SU-DHL-6 (cell line): ENCODE measurements at regions not wholly inside any gene's neighbourhood (a gene's known extent, or its start where the extent isn't known, plus 50 kb on each side); places are given as distances from the start of the nearest gene placed in this dataset.

Source experiments
- H2AFZ ChIP-seq: fragments of 200-600 bp; sonication (generic); 2 replicates; pipeline ENCODE4 v1.6.1; 2014; ENCODE audit warnings: low read depth, mild to moderate bottlenecking, moderate library complexity, mixed read lengths, antibody characterized with exemption, low read length; ENCODE audit not compliant: severe bottlenecking
- H3F3A ChIP-seq: fragments of 200-600 bp; shearing (Covaris generic); 2 replicates; pipeline ENCODE4 v1.6.0; 2016; ENCODE audit warnings: antibody characterized with exemption, mild to moderate bottlenecking; ENCODE audit not compliant: insufficient read depth
- H3K27ac ChIP-seq: fragments of 200-600 bp; sonication (generic); 2 replicates; pipeline ENCODE4 v1.5.1; 2016; ENCODE audit warnings: low read depth, mild to moderate bottlenecking, low read length, moderate library complexity, mixed read lengths
- H3K27me3 ChIP-seq: fragments of 200-600 bp; sonication (generic), shearing (Covaris generic); 2 replicates; pipeline ENCODE4 v1.6.0; 2014; ENCODE audit warnings: mild to moderate bottlenecking, low read length
- H3K36me3 ChIP-seq: fragments of 200-600 bp; sonication (generic); 2 replicates; pipeline ENCODE4 v1.6.1; 2014; ENCODE audit warnings: mild to moderate bottlenecking, low read length, mixed read lengths
- H3K4me2 ChIP-seq: fragments of 300-600, 200-600 bp; shearing (Covaris generic), sonication (generic); 2 replicates; pipeline ENCODE4 v1.6.0; 2014; ENCODE audit warnings: low read length, low read depth, mild to moderate bottlenecking; ENCODE audit not compliant: poor library complexity, severe bottlenecking
- H3K4me3 ChIP-seq: fragments of 200-600 bp; sonication (generic); 2 replicates; pipeline ENCODE4 v1.5.1; 2014; ENCODE audit warnings: antibody characterized with exemption, low read length, mild to moderate bottlenecking, mixed read lengths; ENCODE audit not compliant: insufficient read depth, poor library complexity, severe bottlenecking
- H3K79me2 ChIP-seq: fragments of 200-600 bp; sonication (generic); 2 replicates; pipeline ENCODE4 v1.6.1; 2014; ENCODE audit warnings: mild to moderate bottlenecking, low read length, moderate library complexity; ENCODE audit not compliant: insufficient read depth
- H3K9ac ChIP-seq: fragments of 200-600 bp; sonication (generic); 2 replicates; pipeline ENCODE4 v1.7.0; 2014; ENCODE audit warnings: mild to moderate bottlenecking, low read length
- H3K9me2 ChIP-seq: fragments of 200-600 bp; sonication (generic); replicated peaks from 2 replicates; pipeline ENCODE4 v1.6.1; 2014; ENCODE audit warnings: low read length; ENCODE audit not compliant: insufficient read depth
- H3K9me3 ChIP-seq: fragments of 200-600 bp; sonication (generic); 2 replicates; pipeline ENCODE4 v1.6.1; 2014; ENCODE audit warnings: low read length, mixed read lengths; ENCODE audit not compliant: insufficient read depth
- H4K20me1 ChIP-seq: fragments of 200-600 bp; sonication (generic); 2 replicates; pipeline ENCODE4 v1.6.1; 2014; ENCODE audit warnings: low read depth, mild to moderate bottlenecking, antibody characterized with exemption, low read length, moderate library complexity, mixed read lengths
- EZH2phosphoT487 ChIP-seq: fragments of 200-600 bp; sonication (generic), shearing (Covaris generic); conservative IDR thresholded peaks from 2 replicates; pipeline ENCODE4 v1.6.1; 2018; ENCODE audit warnings: mild to moderate bottlenecking, antibody characterized with exemption, low read length, moderate library complexity, mixed read lengths
- TF ChIP-seq, protein P1 (sequence below): fragments of 200-600 bp; sonication (generic); IDR thresholded peaks from one replicate; pipeline ENCODE4 v1.5.1; 2017; ENCODE audit warnings: antibody characterized with exemption, mild to moderate bottlenecking, low read length, moderate library complexity; ENCODE audit not compliant: insufficient read depth, poor library complexity, severe bottlenecking

DNA sequence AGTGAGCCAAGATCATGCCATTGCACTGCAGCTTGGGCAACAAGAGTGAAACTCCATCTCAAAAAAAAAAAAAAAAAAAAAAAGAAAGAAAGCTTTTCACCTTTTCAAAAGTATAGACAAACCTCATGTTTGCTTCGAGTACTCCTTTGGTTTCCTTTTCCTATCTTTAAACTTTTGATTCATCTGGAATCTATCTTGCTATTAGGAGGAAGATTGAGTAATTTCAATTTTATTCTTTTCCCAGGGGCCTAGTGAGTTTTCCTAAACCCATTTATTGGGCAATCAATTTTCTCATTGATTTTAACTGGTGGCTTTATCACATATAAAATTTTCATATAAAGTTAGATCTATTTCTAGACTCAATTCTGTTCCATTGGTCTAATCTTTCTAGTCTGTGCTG, 190.5 kb upstream of the VEPH1 start:
- H3K27ac ChIP-seq, result no peak overlapping the region
- H4K20me1 ChIP-seq, result no peaks in the 10 kb centered on the region
- no peaks in the 10 kb centered on the region for H3K79me2 ChIP-seq
- no peak overlapping the region for H3K4me2 ChIP-seq
- H3K4me3 ChIP-seq, result no peak overlapping the region
- no peak overlapping the region for H2AFZ ChIP-seq
- H3K27me3 ChIP-seq, result no peaks in the 10 kb centered on the region
- no peaks in the 10 kb centered on the region for H3F3A ChIP-seq
- TF ChIP-seq, protein P1, sequence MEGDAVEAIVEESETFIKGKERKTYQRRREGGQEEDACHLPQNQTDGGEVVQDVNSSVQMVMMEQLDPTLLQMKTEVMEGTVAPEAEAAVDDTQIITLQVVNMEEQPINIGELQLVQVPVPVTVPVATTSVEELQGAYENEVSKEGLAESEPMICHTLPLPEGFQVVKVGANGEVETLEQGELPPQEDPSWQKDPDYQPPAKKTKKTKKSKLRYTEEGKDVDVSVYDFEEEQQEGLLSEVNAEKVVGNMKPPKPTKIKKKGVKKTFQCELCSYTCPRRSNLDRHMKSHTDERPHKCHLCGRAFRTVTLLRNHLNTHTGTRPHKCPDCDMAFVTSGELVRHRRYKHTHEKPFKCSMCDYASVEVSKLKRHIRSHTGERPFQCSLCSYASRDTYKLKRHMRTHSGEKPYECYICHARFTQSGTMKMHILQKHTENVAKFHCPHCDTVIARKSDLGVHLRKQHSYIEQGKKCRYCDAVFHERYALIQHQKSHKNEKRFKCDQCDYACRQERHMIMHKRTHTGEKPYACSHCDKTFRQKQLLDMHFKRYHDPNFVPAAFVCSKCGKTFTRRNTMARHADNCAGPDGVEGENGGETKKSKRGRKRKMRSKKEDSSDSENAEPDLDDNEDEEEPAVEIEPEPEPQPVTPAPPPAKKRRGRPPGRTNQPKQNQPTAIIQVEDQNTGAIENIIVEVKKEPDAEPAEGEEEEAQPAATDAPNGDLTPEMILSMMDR, result no peak
- no peak for TF ChIP-seq EZH2phosphoT487
- H3K9me2 ChIP-seq, result no peaks in the 10 kb centered on the region
- H3K9ac ChIP-seq, result no peak overlapping the region
- H3K36me3 ChIP-seq, result no peaks in the 10 kb centered on the region
- H3K9me3 ChIP-seq, result no peaks in the 10 kb centered on the region

GRCh38 chr3:157692468-157692867, 189.3 kb upstream of the VEPH1 start:
- no peaks in the 10 kb centered on the region for H3K9me2 ChIP-seq
- no peak overlapping the region for H3K27ac ChIP-seq
- H2AFZ ChIP-seq, result no peak overlapping the region
- no peaks in the 10 kb centered on the region for H3K9me3 ChIP-seq
- no peaks in the 10 kb centered on the region for H3K27me3 ChIP-seq
- H3K4me2 ChIP-seq, result no peak overlapping the region
- no peaks in the 10 kb centered on the region for H4K20me1 ChIP-seq
- TF ChIP-seq EZH2phosphoT487, result no peak
- TF ChIP-seq, protein P1, result no peak
- H3K9ac ChIP-seq, result no peak overlapping the region
- no peaks in the 10 kb centered on the region for H3F3A ChIP-seq
- H3K4me3 ChIP-seq, result no peak overlapping the region
- H3K79me2 ChIP-seq, result no peaks in the 10 kb centered on the region
- no peaks in the 10 kb centered on the region for H3K36me3 ChIP-seq

DNA sequence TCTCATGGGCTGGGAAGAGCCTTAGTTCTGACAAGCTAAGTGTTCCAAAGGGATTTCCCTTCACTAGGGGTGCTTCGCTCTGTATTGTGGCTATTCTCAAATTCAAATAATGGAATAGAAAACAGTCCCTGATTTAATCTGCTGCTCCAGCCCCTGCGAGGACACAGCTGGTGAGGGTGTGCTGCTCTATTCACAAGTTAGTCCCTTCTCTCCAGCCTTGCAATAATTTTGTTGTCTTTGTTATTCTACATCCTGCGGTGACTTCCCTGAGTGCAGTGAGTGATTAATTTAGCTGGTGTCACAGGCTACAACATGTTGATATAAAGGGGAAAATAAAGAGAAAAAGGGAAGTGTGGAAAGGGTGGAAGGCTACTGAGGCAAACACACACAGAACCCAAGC, 180.5 kb upstream of the VEPH1 start:
- no peak overlapping the region for H3K4me2 ChIP-seq
- no peak overlapping the region for H3K9ac ChIP-seq
- H3K4me3 ChIP-seq, result no peak overlapping the region
- no peaks in the 10 kb centered on the region for H3K36me3 ChIP-seq
- no peaks in the 10 kb centered on the region for H3K79me2 ChIP-seq
- TF ChIP-seq, protein P1, result no peak
- TF ChIP-seq EZH2phosphoT487, result no peak
- H3K27me3 ChIP-seq, result no peaks in the 10 kb centered on the region
- H3K9me3 ChIP-seq, result no peaks in the 10 kb centered on the region
- no peaks in the 10 kb centered on the region for H3F3A ChIP-seq
- H2AFZ ChIP-seq, result no peak overlapping the region
- no peaks in the 10 kb centered on the region for H4K20me1 ChIP-seq
- no peaks in the 10 kb centered on the region for H3K9me2 ChIP-seq
- no peak overlapping the region for H3K27ac ChIP-seq

DNA sequence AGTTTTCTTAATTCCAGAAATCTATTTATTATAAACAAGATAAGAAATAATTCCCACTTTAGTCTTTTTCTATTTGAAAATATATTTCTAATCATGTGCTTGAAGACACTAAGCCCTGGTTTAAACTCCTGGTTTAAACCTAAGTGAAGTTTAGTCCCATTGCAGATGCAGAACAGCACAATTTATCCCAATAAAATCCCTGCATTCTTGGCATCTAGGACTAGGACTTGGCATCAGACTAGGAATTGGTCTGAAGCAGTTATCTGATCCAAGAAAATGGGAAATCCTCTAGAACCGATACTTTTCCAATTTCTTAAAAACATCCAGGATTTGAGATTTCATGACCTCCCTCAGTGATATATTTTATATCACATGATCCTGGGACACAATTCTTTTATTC, 168.8 kb upstream of the VEPH1 start:
- H3K27me3 ChIP-seq, result no peaks in the 10 kb centered on the region
- H4K20me1 ChIP-seq, result no peaks in the 10 kb centered on the region
- H3K4me3 ChIP-seq, result no peak overlapping the region
- H3K9ac ChIP-seq, result no peak overlapping the region
- no peaks in the 10 kb centered on the region for H3F3A ChIP-seq
- no peaks in the 10 kb centered on the region for H3K9me2 ChIP-seq
- H3K79me2 ChIP-seq, result no peaks in the 10 kb centered on the region
- no peaks in the 10 kb centered on the region for H3K9me3 ChIP-seq
- no peak overlapping the region for H2AFZ ChIP-seq
- no peak overlapping the region for H3K27ac ChIP-seq
- TF ChIP-seq, protein P1, result no peak
- TF ChIP-seq EZH2phosphoT487, result no peak
- H3K4me2 ChIP-seq, result no peak overlapping the region
- no peaks in the 10 kb centered on the region for H3K36me3 ChIP-seq
